Panc1 (cell line): ENCODE measurements at regions not wholly inside any gene's neighbourhood (a gene's known extent, or its start where the extent isn't known, plus 50 kb on each side); places are given as distances from the start of the nearest gene placed in this dataset.

Source experiments
- ATAC-seq: fragments of 200-7000 bp; cut with Tn5 transposase; 2 replicates; pipeline ENCODE4 v1.9.1; 2020; ENCODE audit warnings: mild to moderate bottlenecking, moderate library complexity
- BruUV-seq: library from RNA; stranded (reverse); fragments of 400-500 nt; replicated peaks from 2 replicates; lab custom pipeline; 2021; lab: Mats Ljungman, UMichigan
- CTCF ChIA-PET: fragments of 300-600 bp; sonication (Branson Sonifier 250); formaldehyde crosslinking; loops from one replicate; lab custom pipeline; 2022; ENCODE audit warnings: antibody characterized with exemption; lab: Charles Lee
- POLR2A ChIA-PET: fragments of 300-600 bp; sonication (Branson Sonifier 250); formaldehyde crosslinking; loops from one replicate; lab custom pipeline; 2022; ENCODE audit warnings: antibody characterized with exemption; lab: Charles Lee
- DNase-seq: peaks from one replicate; pipeline ENCODE4 v3.0.0-alpha.2; 2010; ENCODE audit warnings: low read depth, low spot score
- H3K27ac ChIP-seq: 2 replicates; pipeline ENCODE4 v1.5.1; 2011; ENCODE audit warnings: mild to moderate bottlenecking, low read length, inconsistent platforms
- H3K27me3 ChIP-seq: fragments of 200-500 bp; sonication (Bioruptor generic); 2 replicates; pipeline ENCODE4 v1.6.0; 2014; ENCODE audit warnings: low read length, inconsistent platforms; ENCODE audit not compliant: control insufficient read depth, insufficient read depth
- H3K36me3 ChIP-seq: fragments of 200-500 bp; sonication (Bioruptor generic); 2 replicates; pipeline ENCODE4 v1.5.1; 2014; ENCODE audit warnings: inconsistent platforms, mild to moderate bottlenecking, low read length, moderate library complexity; ENCODE audit not compliant: control insufficient read depth, insufficient read depth
- H3K4me1 ChIP-seq: 2 replicates; pipeline ENCODE4 v1.5.1; 2011; ENCODE audit warnings: inconsistent platforms, mild to moderate bottlenecking, low read length, moderate library complexity; ENCODE audit not compliant: control insufficient read depth, insufficient read depth
- H3K4me3 ChIP-seq, 2 experiments: 2 replicates each; pipeline ENCODE4 v1.5.1; 2011 to 2012; ENCODE audit warnings: low read depth in 2 of 2, low read length in 2 of 2, mild to moderate bottlenecking in 2 of 2, inconsistent platforms in 1 of 2, moderate library complexity in 1 of 2
- H3K9me3 ChIP-seq: fragments of 200-500 bp; sonication (Bioruptor generic); 2 replicates; pipeline ENCODE4 v1.5.1; 2014; ENCODE audit warnings: low read depth, mild to moderate bottlenecking, inconsistent platforms, low read length, moderate library complexity; ENCODE audit not compliant: control insufficient read depth, insufficient read depth
- POLR2AphosphoS5 ChIP-seq: IDR thresholded peaks from 2 replicates; pipeline ENCODE4 v1.6.1; 2012; ENCODE audit warnings: mild to moderate bottlenecking, low read depth, low read length, moderate library complexity
- SIN3A ChIP-seq: IDR thresholded peaks from 2 replicates; pipeline ENCODE4 v1.6.1; 2012; ENCODE audit warnings: low read depth, mild to moderate bottlenecking, low read length, moderate library complexity, borderline replicate concordance; ENCODE audit not compliant: insufficient read depth
- TCF7L2 ChIP-seq: IDR thresholded peaks from 2 replicates; pipeline ENCODE4 v1.6.1; 2011; ENCODE audit warnings: mild to moderate bottlenecking, low read depth, low read length, inconsistent platforms
- in situ Hi-C: cut with HindIII; loops from 2 replicates; pipeline ENCODE4 v1.10.0; 2016; ENCODE audit warnings: low sequenced_read_pairs, low pct_unique_long_range_greater_than_20kb
- intact Hi-C: fragments of 100-400 bp; cut with micrococcal nuclease; formaldehyde crosslinking; loops from one replicate; pipeline ENCODE4 v1.10.0; 2022; ENCODE audit not compliant: unreplicated experiment
- TF ChIP-seq, protein P1 (sequence below), 2 experiments: IDR thresholded peaks; 2 replicates each; pipeline ENCODE4 v1.6.1; 2011 to 2012; ENCODE audit warnings: low read depth in 2 of 2, control low read depth in 1 of 2, low read length in 1 of 2, mild to moderate bottlenecking in 1 of 2, moderate library complexity in 1 of 2; ENCODE audit not compliant: insufficient read depth in 1 of 2
- TF ChIP-seq, protein P2 (sequence below): fragments of 450-650 bp; IDR thresholded peaks from 2 replicates; pipeline ENCODE4 v1.5.1; 2017; ENCODE audit warnings: mild to moderate bottlenecking

DNA sequence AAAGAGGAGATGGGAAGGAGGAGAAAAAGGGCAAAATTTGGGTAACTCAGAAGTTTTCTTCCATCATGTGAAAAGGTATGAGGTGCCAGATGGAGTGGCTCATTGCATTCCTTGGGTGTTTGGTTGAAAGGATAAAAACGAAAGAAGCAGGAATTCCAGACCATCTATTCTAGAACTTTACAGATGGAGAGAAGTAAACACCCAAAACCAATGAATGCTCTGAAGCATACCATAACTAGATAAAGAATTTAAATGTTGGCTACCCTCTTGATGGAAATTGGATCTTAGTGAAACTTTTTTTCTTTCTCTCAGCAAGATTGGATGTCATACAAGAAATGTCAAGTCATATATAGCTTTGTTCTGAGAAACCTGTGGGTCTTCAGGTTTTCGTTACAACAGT is 175.6 kb upstream of the FAR2 start:
- no peaks in the 10 kb centered on the region for H3K4me1 ChIP-seq
- TF ChIP-seq TCF7L2, result no peak
- no peak for TF ChIP-seq SIN3A
- TF ChIP-seq POLR2AphosphoS5, result no peak
- TF ChIP-seq, protein P1, sequence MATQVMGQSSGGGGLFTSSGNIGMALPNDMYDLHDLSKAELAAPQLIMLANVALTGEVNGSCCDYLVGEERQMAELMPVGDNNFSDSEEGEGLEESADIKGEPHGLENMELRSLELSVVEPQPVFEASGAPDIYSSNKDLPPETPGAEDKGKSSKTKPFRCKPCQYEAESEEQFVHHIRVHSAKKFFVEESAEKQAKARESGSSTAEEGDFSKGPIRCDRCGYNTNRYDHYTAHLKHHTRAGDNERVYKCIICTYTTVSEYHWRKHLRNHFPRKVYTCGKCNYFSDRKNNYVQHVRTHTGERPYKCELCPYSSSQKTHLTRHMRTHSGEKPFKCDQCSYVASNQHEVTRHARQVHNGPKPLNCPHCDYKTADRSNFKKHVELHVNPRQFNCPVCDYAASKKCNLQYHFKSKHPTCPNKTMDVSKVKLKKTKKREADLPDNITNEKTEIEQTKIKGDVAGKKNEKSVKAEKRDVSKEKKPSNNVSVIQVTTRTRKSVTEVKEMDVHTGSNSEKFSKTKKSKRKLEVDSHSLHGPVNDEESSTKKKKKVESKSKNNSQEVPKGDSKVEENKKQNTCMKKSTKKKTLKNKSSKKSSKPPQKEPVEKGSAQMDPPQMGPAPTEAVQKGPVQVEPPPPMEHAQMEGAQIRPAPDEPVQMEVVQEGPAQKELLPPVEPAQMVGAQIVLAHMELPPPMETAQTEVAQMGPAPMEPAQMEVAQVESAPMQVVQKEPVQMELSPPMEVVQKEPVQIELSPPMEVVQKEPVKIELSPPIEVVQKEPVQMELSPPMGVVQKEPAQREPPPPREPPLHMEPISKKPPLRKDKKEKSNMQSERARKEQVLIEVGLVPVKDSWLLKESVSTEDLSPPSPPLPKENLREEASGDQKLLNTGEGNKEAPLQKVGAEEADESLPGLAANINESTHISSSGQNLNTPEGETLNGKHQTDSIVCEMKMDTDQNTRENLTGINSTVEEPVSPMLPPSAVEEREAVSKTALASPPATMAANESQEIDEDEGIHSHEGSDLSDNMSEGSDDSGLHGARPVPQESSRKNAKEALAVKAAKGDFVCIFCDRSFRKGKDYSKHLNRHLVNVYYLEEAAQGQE (IDR thresholded peaks at IDR 0.05; ENCODE audit: insufficient read depth in 1 of 2, low read depth in 2 of 2, low read length in 1 of 2), result no peak
- TF ChIP-seq, protein P2, sequence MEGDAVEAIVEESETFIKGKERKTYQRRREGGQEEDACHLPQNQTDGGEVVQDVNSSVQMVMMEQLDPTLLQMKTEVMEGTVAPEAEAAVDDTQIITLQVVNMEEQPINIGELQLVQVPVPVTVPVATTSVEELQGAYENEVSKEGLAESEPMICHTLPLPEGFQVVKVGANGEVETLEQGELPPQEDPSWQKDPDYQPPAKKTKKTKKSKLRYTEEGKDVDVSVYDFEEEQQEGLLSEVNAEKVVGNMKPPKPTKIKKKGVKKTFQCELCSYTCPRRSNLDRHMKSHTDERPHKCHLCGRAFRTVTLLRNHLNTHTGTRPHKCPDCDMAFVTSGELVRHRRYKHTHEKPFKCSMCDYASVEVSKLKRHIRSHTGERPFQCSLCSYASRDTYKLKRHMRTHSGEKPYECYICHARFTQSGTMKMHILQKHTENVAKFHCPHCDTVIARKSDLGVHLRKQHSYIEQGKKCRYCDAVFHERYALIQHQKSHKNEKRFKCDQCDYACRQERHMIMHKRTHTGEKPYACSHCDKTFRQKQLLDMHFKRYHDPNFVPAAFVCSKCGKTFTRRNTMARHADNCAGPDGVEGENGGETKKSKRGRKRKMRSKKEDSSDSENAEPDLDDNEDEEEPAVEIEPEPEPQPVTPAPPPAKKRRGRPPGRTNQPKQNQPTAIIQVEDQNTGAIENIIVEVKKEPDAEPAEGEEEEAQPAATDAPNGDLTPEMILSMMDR, result no peak
- DNase-seq (no peak), ATAC-seq (no peak)
- POLR2A ChIA-PET, result no interaction called here
- intact Hi-C loops (no loop called here), in situ Hi-C loops (no loop called here)
- H3K4me3 ChIP-seq, result no peak overlapping the region
- no peaks in the 10 kb centered on the region for H3K9me3 ChIP-seq
- CTCF ChIA-PET, result no interaction called here
- no TSS peak for BruUV-seq
- H3K27me3 ChIP-seq, result no peaks in the 10 kb centered on the region
- no peaks in the 10 kb centered on the region for H3K36me3 ChIP-seq
- H3K27ac ChIP-seq, result no peak overlapping the region

DNA sequence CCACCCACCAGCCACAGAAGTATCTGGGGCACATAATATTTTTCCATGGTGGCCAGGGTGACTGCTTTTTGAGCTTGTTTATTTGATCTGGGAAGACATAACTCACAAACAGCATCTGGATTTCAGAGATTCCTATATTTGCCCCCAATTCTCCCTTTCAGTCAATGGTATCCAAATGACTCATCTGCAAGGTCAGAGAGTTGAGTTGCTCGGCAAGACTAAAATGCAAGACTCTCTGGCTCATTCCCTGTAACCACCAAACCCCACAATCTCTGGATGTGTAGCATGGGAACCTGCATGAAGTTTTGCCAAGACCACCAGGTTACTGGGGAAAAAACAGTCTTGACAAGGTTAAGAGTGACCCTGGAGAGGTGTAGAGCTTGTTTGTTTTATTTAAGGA is 174.9 kb upstream of the FAR2 start:
- ATAC-seq (no peak), DNase-seq (no peak)
- ChIA-PET POLR2A (no interaction called here), CTCF (no interaction called here)
- TF ChIP-seq TCF7L2 (no peak), POLR2AphosphoS5 (no peak), SIN3A (no peak)
- TF ChIP-seq, protein P2, result no peak
- TF ChIP-seq, protein P1 (IDR thresholded peaks at IDR 0.05; ENCODE audit: insufficient read depth in 1 of 2, low read depth in 2 of 2, low read length in 1 of 2), result no peak
- no peaks in the 10 kb centered on the region for H3K9me3 ChIP-seq
- H3K4me1 ChIP-seq, result no peaks in the 10 kb centered on the region
- H3K27ac ChIP-seq, result no peak overlapping the region
- no TSS peak for BruUV-seq
- no peaks in the 10 kb centered on the region for H3K36me3 ChIP-seq
- intact Hi-C loops (no loop called here), in situ Hi-C loops (no loop called here)
- H3K27me3 ChIP-seq, result no peaks in the 10 kb centered on the region
- no peak overlapping the region for H3K4me3 ChIP-seq
